HepG2 (cell line): ENCODE measurements at regions not wholly inside any gene's neighbourhood (a gene's known extent, or its start where the extent isn't known, plus 50 kb on each side); places are given as distances from the start of the nearest gene placed in this dataset.

Source experiments
- AGO2 ChIP-seq: fragments of 200-400 bp; formaldehyde crosslinking; optimal IDR thresholded peaks from 2 replicates; pipeline ENCODE3; 2017; ENCODE audit warnings: mild to moderate bottlenecking, low read depth, low read length, moderate library complexity
- ARNTL ChIP-seq: sonication (generic); formaldehyde crosslinking; IDR thresholded peaks from 2 replicates; pipeline ENCODE4 v1.4.0; 2020; ENCODE audit warnings: mild to moderate bottlenecking, missing genetic modification reagents
- CREB1 ChIP-seq, 2 experiments: fragments of 450-650 bp in 1 of 2; IDR thresholded peaks; 2 replicates each; pipeline ENCODE4 v1.6.1; 2016 to 2017; ENCODE audit warnings: control low read depth in 1 of 2, mild to moderate bottlenecking in 1 of 2, missing compliant biosample characterization in 1 of 2, missing genetic modification characterization in 1 of 2
- HMG20A ChIP-seq: IDR thresholded peaks from 2 replicates; pipeline ENCODE4 v1.6.1; 2016; ENCODE audit warnings: borderline replicate concordance
- HOXA7 ChIP-seq: sonication (generic); formaldehyde crosslinking; IDR thresholded peaks from 2 replicates; pipeline ENCODE4 v1.8.1; 2022; ENCODE audit warnings: mild to moderate bottlenecking, missing genetic modification reagents, moderate library complexity
- MED1 ChIP-seq: sonication (generic); formaldehyde crosslinking; IDR thresholded peaks from 2 replicates; pipeline ENCODE4 v1.4.0; 2020; ENCODE audit warnings: missing genetic modification reagents
- SNRNP70 ChIP-seq: fragments of 200-400 bp; formaldehyde crosslinking; IDR thresholded peaks from 2 replicates; pipeline ENCODE4 v1.6.1; 2017; ENCODE audit warnings: mild to moderate bottlenecking, low read depth, low read length, moderate library complexity
- ZFP1 ChIP-seq: IDR thresholded peaks from 2 replicates; pipeline ENCODE4 v1.6.1; 2016
- ZFP36L1 ChIP-seq: sonication (generic); formaldehyde crosslinking; IDR thresholded peaks from 2 replicates; pipeline ENCODE4 v1.8.0; 2022; ENCODE audit warnings: mild to moderate bottlenecking, missing genetic modification reagents, moderate library complexity
- ZFX ChIP-seq: sonication (generic); formaldehyde crosslinking; IDR thresholded peaks from 2 replicates; pipeline ENCODE4 v1.4.0; 2020; ENCODE audit warnings: mild to moderate bottlenecking, low read depth, missing genetic modification reagents, moderate library complexity
- ZIK1 ChIP-seq: sonication (generic); formaldehyde crosslinking; IDR thresholded peaks from 2 replicates; pipeline ENCODE4 v1.5.0; 2020; ENCODE audit warnings: mild to moderate bottlenecking, low read depth, missing genetic modification reagents, borderline replicate concordance
- ZNF253 ChIP-seq: sonication (generic); formaldehyde crosslinking; IDR thresholded peaks from 2 replicates; pipeline ENCODE4 v1.8.0; 2022; ENCODE audit warnings: mild to moderate bottlenecking, missing genetic modification reagents, borderline replicate concordance
- ZNF496 ChIP-seq: sonication (generic); formaldehyde crosslinking; IDR thresholded peaks from 2 replicates; pipeline ENCODE4 v1.8.1; 2023; ENCODE audit warnings: mild to moderate bottlenecking, moderate library complexity, missing genetic modification reagents; ENCODE audit not compliant: insufficient replicate concordance
- TF ChIP-seq, protein P1 (sequence below): sonication (generic); formaldehyde crosslinking; IDR thresholded peaks from 2 replicates; pipeline ENCODE4 v1.8.0; 2022; ENCODE audit warnings: missing genetic modification reagents, mild to moderate bottlenecking, moderate library complexity, borderline replicate concordance
- TF ChIP-seq, protein P2 (sequence below): sonication (generic); formaldehyde crosslinking; IDR thresholded peaks from 2 replicates; pipeline ENCODE4 v1.4.0; 2020; ENCODE audit warnings: mild to moderate bottlenecking, missing genetic modification reagents
- TF ChIP-seq, protein P3 (sequence below): sonication (generic); formaldehyde crosslinking; IDR thresholded peaks from 2 replicates; pipeline ENCODE4 v1.4.0; 2020; ENCODE audit warnings: missing genetic modification reagents
- TF ChIP-seq, protein P4 (sequence below): sonication (generic); formaldehyde crosslinking; conservative IDR thresholded peaks from 2 replicates; pipeline ENCODE4 v1.4.0; 2020; ENCODE audit warnings: missing genetic modification reagents
- TF ChIP-seq, protein P5 (sequence below): IDR thresholded peaks from 2 replicates; pipeline ENCODE4 v1.6.1; 2016; ENCODE audit warnings: low read depth

DNA sequence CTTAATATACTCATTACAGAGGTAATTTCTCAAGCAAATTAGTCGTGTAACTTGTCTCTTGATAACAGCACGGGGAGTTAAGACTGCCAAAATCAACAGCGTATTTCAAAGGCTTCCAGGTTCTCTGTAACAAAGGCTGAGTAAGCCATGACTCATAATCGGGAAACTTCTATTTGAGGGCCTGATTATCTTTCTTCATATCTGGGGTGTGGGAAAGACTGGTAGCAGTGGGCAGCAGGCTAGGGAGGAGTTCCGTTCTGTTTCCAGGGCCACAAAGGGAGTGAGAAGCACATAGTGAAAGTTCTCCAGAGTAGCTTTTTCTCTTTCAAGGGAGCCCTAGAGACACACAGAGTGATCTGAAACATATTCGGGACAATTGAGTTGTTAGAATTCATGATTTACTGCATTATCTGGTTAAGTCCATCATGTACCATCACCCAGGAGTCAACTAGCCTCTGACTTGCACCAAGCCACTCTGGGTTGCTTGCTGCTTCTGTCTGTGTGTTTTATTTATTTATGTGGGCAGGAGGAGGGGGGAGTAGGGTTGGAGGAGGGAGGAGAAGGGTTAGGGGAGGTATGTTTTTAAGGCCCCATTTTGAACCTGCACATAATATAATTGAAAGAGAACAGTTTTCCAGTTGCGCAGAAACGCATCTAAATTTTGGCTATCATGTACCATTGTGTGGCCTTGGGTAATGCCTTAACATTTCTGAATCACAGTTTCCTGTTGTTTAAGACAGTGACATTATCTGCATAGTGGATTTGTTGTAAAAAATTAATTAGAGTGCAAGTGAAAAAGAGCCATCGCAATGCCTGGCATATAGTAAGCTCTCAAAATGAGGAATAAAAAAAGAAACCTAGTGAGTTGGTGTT lies 80.5 kb upstream of the ITPRID2 start (continued):
- TF ChIP-seq, protein P1, sequence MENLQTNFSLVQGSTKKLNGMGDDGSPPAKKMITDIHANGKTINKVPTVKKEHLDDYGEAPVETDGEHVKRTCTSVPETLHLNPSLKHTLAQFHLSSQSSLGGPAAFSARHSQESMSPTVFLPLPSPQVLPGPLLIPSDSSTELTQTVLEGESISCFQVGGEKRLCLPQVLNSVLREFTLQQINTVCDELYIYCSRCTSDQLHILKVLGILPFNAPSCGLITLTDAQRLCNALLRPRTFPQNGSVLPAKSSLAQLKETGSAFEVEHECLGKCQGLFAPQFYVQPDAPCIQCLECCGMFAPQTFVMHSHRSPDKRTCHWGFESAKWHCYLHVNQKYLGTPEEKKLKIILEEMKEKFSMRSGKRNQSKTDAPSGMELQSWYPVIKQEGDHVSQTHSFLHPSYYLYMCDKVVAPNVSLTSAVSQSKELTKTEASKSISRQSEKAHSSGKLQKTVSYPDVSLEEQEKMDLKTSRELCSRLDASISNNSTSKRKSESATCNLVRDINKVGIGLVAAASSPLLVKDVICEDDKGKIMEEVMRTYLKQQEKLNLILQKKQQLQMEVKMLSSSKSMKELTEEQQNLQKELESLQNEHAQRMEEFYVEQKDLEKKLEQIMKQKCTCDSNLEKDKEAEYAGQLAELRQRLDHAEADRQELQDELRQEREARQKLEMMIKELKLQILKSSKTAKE (CRISPR knock-in tag): no peak
- TF ChIP-seq ZFP36L1 (CRISPR knock-in tag) (0 out of 2 replicates have a peak, but pooled peaks have one; percentile 26), ZFX (no peak), MED1 (CRISPR knock-in tag) (peak; percentile 43; the same call in 1 of the 2 replicates), ZNF253 (CRISPR knock-in tag) (no peak), HMG20A (CRISPR knock-in tag) (peak; percentile 77; the same call in 1 of the 2 replicates), ZNF496 (CRISPR knock-in tag) (no peak), HOXA7 (no peak), ARNTL (CRISPR knock-in tag) (no peak), ZIK1 (no peak), ZFP1 (CRISPR knock-in tag) (no peak), AGO2 (no peak), SNRNP70 (no peak), CREB1 (IDR thresholded peaks at IDR 0.05) (no peak), CREB1 (CRISPR knock-in tag; IDR thresholded peaks at IDR 0.05) (0 out of 2 replicates have a peak, but pooled peaks have one; percentile 31)
- TF ChIP-seq, protein P2, sequence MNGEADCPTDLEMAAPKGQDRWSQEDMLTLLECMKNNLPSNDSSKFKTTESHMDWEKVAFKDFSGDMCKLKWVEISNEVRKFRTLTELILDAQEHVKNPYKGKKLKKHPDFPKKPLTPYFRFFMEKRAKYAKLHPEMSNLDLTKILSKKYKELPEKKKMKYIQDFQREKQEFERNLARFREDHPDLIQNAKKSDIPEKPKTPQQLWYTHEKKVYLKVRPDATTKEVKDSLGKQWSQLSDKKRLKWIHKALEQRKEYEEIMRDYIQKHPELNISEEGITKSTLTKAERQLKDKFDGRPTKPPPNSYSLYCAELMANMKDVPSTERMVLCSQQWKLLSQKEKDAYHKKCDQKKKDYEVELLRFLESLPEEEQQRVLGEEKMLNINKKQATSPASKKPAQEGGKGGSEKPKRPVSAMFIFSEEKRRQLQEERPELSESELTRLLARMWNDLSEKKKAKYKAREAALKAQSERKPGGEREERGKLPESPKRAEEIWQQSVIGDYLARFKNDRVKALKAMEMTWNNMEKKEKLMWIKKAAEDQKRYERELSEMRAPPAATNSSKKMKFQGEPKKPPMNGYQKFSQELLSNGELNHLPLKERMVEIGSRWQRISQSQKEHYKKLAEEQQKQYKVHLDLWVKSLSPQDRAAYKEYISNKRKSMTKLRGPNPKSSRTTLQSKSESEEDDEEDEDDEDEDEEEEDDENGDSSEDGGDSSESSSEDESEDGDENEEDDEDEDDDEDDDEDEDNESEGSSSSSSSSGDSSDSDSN: no peak
- TF ChIP-seq, protein P3, sequence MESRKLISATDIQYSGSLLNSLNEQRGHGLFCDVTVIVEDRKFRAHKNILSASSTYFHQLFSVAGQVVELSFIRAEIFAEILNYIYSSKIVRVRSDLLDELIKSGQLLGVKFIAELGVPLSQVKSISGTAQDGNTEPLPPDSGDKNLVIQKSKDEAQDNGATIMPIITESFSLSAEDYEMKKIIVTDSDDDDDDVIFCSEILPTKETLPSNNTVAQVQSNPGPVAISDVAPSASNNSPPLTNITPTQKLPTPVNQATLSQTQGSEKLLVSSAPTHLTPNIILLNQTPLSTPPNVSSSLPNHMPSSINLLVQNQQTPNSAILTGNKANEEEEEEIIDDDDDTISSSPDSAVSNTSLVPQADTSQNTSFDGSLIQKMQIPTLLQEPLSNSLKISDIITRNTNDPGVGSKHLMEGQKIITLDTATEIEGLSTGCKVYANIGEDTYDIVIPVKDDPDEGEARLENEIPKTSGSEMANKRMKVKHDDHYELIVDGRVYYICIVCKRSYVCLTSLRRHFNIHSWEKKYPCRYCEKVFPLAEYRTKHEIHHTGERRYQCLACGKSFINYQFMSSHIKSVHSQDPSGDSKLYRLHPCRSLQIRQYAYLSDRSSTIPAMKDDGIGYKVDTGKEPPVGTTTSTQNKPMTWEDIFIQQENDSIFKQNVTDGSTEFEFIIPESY (CRISPR knock-in tag): no peak
- TF ChIP-seq, protein P4, sequence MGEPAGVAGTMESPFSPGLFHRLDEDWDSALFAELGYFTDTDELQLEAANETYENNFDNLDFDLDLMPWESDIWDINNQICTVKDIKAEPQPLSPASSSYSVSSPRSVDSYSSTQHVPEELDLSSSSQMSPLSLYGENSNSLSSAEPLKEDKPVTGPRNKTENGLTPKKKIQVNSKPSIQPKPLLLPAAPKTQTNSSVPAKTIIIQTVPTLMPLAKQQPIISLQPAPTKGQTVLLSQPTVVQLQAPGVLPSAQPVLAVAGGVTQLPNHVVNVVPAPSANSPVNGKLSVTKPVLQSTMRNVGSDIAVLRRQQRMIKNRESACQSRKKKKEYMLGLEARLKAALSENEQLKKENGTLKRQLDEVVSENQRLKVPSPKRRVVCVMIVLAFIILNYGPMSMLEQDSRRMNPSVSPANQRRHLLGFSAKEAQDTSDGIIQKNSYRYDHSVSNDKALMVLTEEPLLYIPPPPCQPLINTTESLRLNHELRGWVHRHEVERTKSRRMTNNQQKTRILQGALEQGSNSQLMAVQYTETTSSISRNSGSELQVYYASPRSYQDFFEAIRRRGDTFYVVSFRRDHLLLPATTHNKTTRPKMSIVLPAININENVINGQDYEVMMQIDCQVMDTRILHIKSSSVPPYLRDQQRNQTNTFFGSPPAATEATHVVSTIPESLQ (CRISPR knock-in tag): no peak
- TF ChIP-seq, protein P5, sequence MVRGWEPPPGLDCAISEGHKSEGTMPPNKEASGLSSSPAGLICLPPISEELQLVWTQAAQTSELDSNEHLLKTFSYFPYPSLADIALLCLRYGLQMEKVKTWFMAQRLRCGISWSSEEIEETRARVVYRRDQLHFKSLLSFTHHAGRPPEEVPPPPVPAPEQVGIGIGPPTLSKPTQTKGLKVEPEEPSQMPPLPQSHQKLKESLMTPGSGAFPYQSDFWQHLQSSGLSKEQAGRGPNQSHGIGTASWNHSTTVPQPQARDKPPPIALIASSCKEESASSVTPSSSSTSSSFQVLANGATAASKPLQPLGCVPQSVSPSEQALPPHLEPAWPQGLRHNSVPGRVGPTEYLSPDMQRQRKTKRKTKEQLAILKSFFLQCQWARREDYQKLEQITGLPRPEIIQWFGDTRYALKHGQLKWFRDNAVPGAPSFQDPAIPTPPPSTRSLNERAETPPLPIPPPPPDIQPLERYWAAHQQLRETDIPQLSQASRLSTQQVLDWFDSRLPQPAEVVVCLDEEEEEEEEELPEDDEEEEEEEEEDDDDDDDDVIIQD (CRISPR knock-in tag): peak; percentile 66; the same call in 1 of the 2 replicates
